Neural progenitor cell (in vitro differentiated cells): ENCODE measurements at regions not wholly inside any gene's neighbourhood (a gene's known extent, or its start where the extent isn't known, plus 50 kb on each side); places are given as distances from the start of the nearest gene placed in this dataset.

Source experiments
- EZH2 ChIP-seq: fragments of 200-600 bp; sonication (generic); IDR thresholded peaks from 2 replicates; pipeline ENCODE4 v1.6.1; 2017; ENCODE audit warnings: antibody characterized with exemption, mild to moderate bottlenecking, moderate library complexity
- TF ChIP-seq, protein P1 (sequence below): fragments of 200-600 bp; sonication (generic); IDR thresholded peaks from 2 replicates; pipeline ENCODE4 v1.5.1; 2017; ENCODE audit warnings: antibody characterized with exemption, mild to moderate bottlenecking

DNA sequence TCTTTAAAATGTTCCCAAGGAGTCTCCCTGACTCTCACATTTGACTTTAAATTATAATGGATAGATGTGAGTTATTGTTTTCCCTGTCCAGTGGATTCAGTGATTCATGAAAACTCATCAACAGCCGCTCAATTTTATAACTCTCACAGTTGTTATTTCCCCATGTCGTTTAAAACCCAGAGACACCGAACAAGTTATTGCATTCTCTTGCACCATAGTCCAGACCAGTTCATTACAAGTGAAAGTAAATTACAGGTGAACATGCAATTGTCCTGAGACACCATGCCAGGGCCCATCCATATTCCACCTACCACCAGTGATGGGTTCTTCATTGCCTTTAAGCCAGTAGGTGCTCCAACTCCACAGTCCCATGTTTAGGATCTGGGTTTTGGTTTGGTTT is 85.7 kb upstream of the CMKLR1 start:
- TF ChIP-seq, protein P1, sequence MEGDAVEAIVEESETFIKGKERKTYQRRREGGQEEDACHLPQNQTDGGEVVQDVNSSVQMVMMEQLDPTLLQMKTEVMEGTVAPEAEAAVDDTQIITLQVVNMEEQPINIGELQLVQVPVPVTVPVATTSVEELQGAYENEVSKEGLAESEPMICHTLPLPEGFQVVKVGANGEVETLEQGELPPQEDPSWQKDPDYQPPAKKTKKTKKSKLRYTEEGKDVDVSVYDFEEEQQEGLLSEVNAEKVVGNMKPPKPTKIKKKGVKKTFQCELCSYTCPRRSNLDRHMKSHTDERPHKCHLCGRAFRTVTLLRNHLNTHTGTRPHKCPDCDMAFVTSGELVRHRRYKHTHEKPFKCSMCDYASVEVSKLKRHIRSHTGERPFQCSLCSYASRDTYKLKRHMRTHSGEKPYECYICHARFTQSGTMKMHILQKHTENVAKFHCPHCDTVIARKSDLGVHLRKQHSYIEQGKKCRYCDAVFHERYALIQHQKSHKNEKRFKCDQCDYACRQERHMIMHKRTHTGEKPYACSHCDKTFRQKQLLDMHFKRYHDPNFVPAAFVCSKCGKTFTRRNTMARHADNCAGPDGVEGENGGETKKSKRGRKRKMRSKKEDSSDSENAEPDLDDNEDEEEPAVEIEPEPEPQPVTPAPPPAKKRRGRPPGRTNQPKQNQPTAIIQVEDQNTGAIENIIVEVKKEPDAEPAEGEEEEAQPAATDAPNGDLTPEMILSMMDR: no peak
- no peak for TF ChIP-seq EZH2
